Endothelial cell of umbilical vein (primary cell): ENCODE measurements at regions not wholly inside any gene's neighbourhood (a gene's known extent, or its start where the extent isn't known, plus 50 kb on each side); places are given as distances from the start of the nearest gene placed in this dataset.

ENCODE experiments used
- BruUV-seq: library from RNA; stranded (reverse); fragments of 400-500 nt; replicated peaks from 2 replicates; lab custom pipeline; 2021; lab: Mats Ljungman, UMichigan
- CTCF ChIA-PET: fragments of 300-600, 350-600 bp; sonication (Branson Sonifier 250); formaldehyde crosslinking; loops from one replicate; lab custom pipeline; 2021; ENCODE audit warnings: antibody characterized with exemption, inconsistent platforms; lab: Charles Lee
- POLR2A ChIA-PET: fragments of 300-600, 350-600 bp; sonication (Branson Sonifier 250); formaldehyde crosslinking; loops from one replicate; lab custom pipeline; 2021; ENCODE audit warnings: antibody characterized with exemption, inconsistent platforms; lab: Charles Lee
- DNase-seq: peaks from one replicate; pipeline ENCODE4 v3.0.0-alpha.2; 2011; ENCODE audit warnings: low read depth, low spot score
- FAIRE-seq: peaks from 2 replicates; lab custom pipeline; 2011; peaks lifted over from hg19 to GRCh38; lab: Jason Lieb, UNC
- H2AFZ ChIP-seq: 2 replicates; pipeline ENCODE4 v1.6.0; 2012; ENCODE audit warnings: low read depth, low read length, control low read depth, inconsistent platforms
- H3K27ac ChIP-seq: 2 replicates; pipeline ENCODE4 v1.5.1; 2011; ENCODE audit warnings: low read depth, mild to moderate bottlenecking, control low read depth, low read length, moderate library complexity; ENCODE audit not compliant: insufficient read depth
- H3K27me3 ChIP-seq, 2 experiments: 2 replicates each; pipeline versions ENCODE4 v1.6.0 to v1.6.1; 2011; ENCODE audit warnings: low read length in 2 of 2, mixed read lengths in 1 of 2; ENCODE audit not compliant: control insufficient read depth in 2 of 2, insufficient read depth in 2 of 2
- H3K36me3 ChIP-seq, 2 experiments: 2 replicates in 1 of 2; 3 replicates in 1 of 2; pipeline ENCODE4 v1.5.1; 2011; ENCODE audit warnings: low read length in 2 of 2, mild to moderate bottlenecking in 1 of 2, moderate library complexity in 1 of 2; ENCODE audit not compliant: control insufficient read depth in 2 of 2, insufficient read depth in 2 of 2; ENCODE audit errors: extremely low read depth in 1 of 2
- H3K4me1 ChIP-seq: 3 replicates; pipeline ENCODE4 v1.5.1; 2011; ENCODE audit warnings: mild to moderate bottlenecking, low read length; ENCODE audit not compliant: control insufficient read depth, insufficient read depth; ENCODE audit errors: extremely low read depth
- H3K4me2 ChIP-seq: 2 replicates; pipeline ENCODE4 v1.6.1; 2011; ENCODE audit warnings: low read length, control low read depth, mixed read lengths; ENCODE audit not compliant: insufficient read depth
- H3K4me3 ChIP-seq, 3 experiments: fragments of 200-600 bp in 1 of 3; sonication (generic), shearing (Covaris generic) in 1 of 3; replicated peaks in 1 of 3; 2 replicates each; pipeline ENCODE4 v1.5.1; 2011 to 2016; ENCODE audit warnings: control low read depth in 3 of 3, low read length in 3 of 3, mild to moderate bottlenecking in 2 of 3, inconsistent platforms in 1 of 3, low read depth in 1 of 3, moderate library complexity in 1 of 3; ENCODE audit not compliant: insufficient read depth in 1 of 3
- H3K79me2 ChIP-seq: 2 replicates; pipeline ENCODE4 v1.6.0; 2012; ENCODE audit warnings: low read length, inconsistent platforms; ENCODE audit not compliant: control insufficient read depth, insufficient read depth
- H3K9ac ChIP-seq: replicated peaks from 2 replicates; pipeline ENCODE3; 2011; ENCODE audit warnings: low read length, control low read depth; ENCODE audit not compliant: insufficient read depth; ENCODE audit errors: extremely low read depth
- H3K9me1 ChIP-seq: replicated peaks from 3 replicates; pipeline ENCODE4 v1.6.0; 2011; ENCODE audit warnings: mild to moderate bottlenecking, low read length; ENCODE audit not compliant: control insufficient read depth, insufficient read depth; ENCODE audit errors: extremely low read depth
- H3K9me3 ChIP-seq: replicated peaks from 2 replicates; pipeline ENCODE4 v1.5.1; 2012; ENCODE audit warnings: low read length, inconsistent platforms; ENCODE audit not compliant: control insufficient read depth, insufficient read depth
- H4K20me1 ChIP-seq: replicated peaks from 2 replicates; pipeline ENCODE3; 2011; ENCODE audit warnings: mild to moderate bottlenecking, low read length; ENCODE audit not compliant: control insufficient read depth, insufficient read depth; ENCODE audit errors: extremely low read depth
- EZH2 ChIP-seq: IDR thresholded peaks from 2 replicates; pipeline ENCODE4 v1.6.1; 2012; ENCODE audit warnings: borderline replicate concordance, low read depth, mild to moderate bottlenecking, moderate library complexity, low read length, inconsistent platforms; ENCODE audit not compliant: severe bottlenecking
- FOS ChIP-seq: IDR thresholded peaks from 2 replicates; pipeline ENCODE4 v1.6.1; 2011; ENCODE audit warnings: mild to moderate bottlenecking, low read length, moderate library complexity, borderline replicate concordance; ENCODE audit not compliant: insufficient read depth
- GATA2 ChIP-seq: IDR thresholded peaks from 2 replicates; pipeline ENCODE4 v1.7.0; 2011; ENCODE audit warnings: low read depth, mild to moderate bottlenecking, moderate library complexity, mixed read lengths, low read length; ENCODE audit not compliant: insufficient read length, insufficient read depth
- JUN ChIP-seq: IDR thresholded peaks from 2 replicates; pipeline ENCODE4 v1.6.1; 2011; ENCODE audit warnings: borderline replicate concordance, low read depth; ENCODE audit not compliant: insufficient read length, insufficient read depth
- MYC ChIP-seq: IDR thresholded peaks from one replicate; pipeline ENCODE4 v1.6.1; 2011; ENCODE audit warnings: mild to moderate bottlenecking, low read depth, low read length
- POLR2A ChIP-seq: IDR thresholded peaks from 2 replicates; pipeline ENCODE4 v1.6.1; 2012; ENCODE audit warnings: low read depth, mild to moderate bottlenecking, control low read depth, low read length
- POLR2AphosphoS5 ChIP-seq: IDR thresholded peaks from 2 replicates; pipeline ENCODE4 v1.6.1; 2012; ENCODE audit warnings: low read depth, mild to moderate bottlenecking, control low read depth, low read length, moderate library complexity; ENCODE audit not compliant: insufficient read depth
- dilution Hi-C: fragments of 300-500 bp; cut with MboI; formaldehyde crosslinking; loops from one replicate; pipeline ENCODE4 v1.15.0; 2019; ENCODE audit warnings: low sequenced_read_pairs; ENCODE audit not compliant: extremely low pct_ligation_motif_present
- intact Hi-C: fragments of 100-400 bp; cut with micrococcal nuclease; formaldehyde crosslinking; loops from one replicate; pipeline ENCODE4 v1.10.0; 2022
- TF ChIP-seq, protein P1 (sequence below), 2 donors: IDR thresholded peaks; 1 replicate in 1 of 2; 2 replicates in 1 of 2; pipeline ENCODE4 v1.5.1; 2011; ENCODE audit warnings: low read length in 2 of 2, mild to moderate bottlenecking in 2 of 2, moderate library complexity in 2 of 2, control low read depth in 1 of 2, inconsistent platforms in 1 of 2, low read depth in 1 of 2; ENCODE audit not compliant: insufficient read depth in 1 of 2; ENCODE audit errors: extremely low read depth in 1 of 2
- TF ChIP-seq, protein P2 (sequence below): IDR thresholded peaks from 2 replicates; pipeline ENCODE4 v1.6.1; 2011; ENCODE audit not compliant: insufficient read depth, insufficient read length

DNA sequence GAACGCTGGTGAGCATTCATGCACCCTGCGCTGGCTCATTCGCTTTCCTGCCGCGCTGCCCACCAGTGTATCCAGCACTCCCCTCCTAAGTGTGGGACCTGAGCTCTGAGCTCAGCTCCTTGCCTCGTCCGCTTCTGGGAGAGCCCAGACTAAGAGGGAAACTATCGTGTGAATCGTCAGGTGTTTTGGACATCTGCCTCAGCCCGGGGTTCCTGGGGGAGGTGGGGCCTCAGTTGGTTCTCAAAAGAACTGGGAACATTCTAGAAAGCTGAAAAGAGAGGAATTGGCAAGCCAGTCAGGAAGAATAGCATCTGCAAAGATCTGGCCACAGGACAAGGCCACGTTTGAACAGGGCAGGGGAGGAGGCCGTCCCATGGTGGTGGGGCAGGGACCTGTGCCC, 205.4 kb upstream of the CIBAR2 start:
- Histone ChIP-seq H3K36me3 (no peaks in the 10 kb centered on the region), H3K79me2 (no peaks in the 10 kb centered on the region)

DNA sequence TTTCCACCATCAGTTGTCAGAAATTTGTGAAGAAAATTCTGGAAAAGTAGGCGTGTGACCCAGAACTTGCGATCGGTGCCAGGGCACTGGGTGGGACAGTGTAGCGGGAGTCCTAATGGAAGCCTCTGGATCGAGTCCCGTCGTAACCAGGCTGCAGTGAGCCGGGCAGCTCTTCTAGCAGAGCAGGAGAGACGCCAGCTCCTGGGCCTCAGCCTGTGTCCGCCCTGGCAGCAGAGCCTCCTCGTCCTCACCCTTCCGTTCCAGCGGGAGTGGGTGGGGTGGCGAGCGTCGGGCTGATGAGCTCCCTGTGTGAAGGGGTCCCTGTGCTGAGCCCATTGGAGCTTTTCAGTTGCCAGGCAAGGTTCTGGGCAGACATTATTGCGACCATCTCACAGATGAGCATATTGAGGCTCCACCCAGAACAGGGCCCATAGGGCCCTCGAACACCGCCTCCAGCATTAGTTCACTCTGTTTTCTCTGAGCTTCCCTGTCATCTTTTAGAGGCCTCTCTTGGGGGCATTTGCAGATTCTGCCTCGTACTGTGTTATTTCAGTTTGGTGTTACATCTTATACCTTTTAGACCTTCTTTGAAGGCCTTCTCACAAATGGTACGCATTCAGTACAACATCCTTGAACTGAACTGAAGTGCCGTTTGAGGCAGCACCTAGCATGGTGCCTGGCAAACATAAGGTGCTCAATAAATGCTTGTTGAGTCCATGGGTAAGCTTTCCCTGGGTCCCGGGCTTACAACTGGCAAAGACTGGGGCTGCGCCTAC, 207.1 kb upstream of the CIBAR2 start:
- no TSS peak for BruUV-seq
- no peaks in the 10 kb centered on the region for H4K20me1 ChIP-seq
- FAIRE-seq (no peak), DNase-seq (no peak)
- peaks cover 4% of the 10 kb centered on the region for H3K4me1 ChIP-seq
- H3K9me3 ChIP-seq = no peaks in the 10 kb centered on the region
- no peak overlapping the region for H3K4me2 ChIP-seq
- H3K27ac ChIP-seq = no peak overlapping the region
- ChIA-PET POLR2A (no interaction called here), CTCF (interaction anchor here (0.5 to 1.3 kb wide), 4 partner anchors 11 to 204 kb away, joined by 3 to 4 read pairs (median 4); no protein-coding TSS in a partner anchor)
- no peak overlapping the region for H2AFZ ChIP-seq
- H3K9me1 ChIP-seq = no peaks in the 10 kb centered on the region
- no peaks in the 10 kb centered on the region for H3K36me3 ChIP-seq
- TF ChIP-seq MYC (no peak), JUN (no peak), POLR2A (no peak), GATA2 (no peak), FOS (no peak), POLR2AphosphoS5 (no peak), EZH2 (no peak)
- TF ChIP-seq, protein P1, sequence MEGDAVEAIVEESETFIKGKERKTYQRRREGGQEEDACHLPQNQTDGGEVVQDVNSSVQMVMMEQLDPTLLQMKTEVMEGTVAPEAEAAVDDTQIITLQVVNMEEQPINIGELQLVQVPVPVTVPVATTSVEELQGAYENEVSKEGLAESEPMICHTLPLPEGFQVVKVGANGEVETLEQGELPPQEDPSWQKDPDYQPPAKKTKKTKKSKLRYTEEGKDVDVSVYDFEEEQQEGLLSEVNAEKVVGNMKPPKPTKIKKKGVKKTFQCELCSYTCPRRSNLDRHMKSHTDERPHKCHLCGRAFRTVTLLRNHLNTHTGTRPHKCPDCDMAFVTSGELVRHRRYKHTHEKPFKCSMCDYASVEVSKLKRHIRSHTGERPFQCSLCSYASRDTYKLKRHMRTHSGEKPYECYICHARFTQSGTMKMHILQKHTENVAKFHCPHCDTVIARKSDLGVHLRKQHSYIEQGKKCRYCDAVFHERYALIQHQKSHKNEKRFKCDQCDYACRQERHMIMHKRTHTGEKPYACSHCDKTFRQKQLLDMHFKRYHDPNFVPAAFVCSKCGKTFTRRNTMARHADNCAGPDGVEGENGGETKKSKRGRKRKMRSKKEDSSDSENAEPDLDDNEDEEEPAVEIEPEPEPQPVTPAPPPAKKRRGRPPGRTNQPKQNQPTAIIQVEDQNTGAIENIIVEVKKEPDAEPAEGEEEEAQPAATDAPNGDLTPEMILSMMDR (IDR thresholded peaks at IDR 0.05; ENCODE audit: extremely low read depth in 1 of 2, insufficient read depth in 1 of 2, low read depth in 1 of 2, low read length in 2 of 2) = no peak
- TF ChIP-seq, protein P2, sequence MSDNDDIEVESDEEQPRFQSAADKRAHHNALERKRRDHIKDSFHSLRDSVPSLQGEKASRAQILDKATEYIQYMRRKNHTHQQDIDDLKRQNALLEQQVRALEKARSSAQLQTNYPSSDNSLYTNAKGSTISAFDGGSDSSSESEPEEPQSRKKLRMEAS = no peak
- dilution Hi-C loops (no loop called here), intact Hi-C loops (no loop called here)
- H3K9ac ChIP-seq = no peak overlapping the region
- H3K4me3 ChIP-seq = no peak overlapping the region
- H3K27me3 ChIP-seq = no peaks in the 10 kb centered on the region
- no peaks in the 10 kb centered on the region for H3K79me2 ChIP-seq

More for the DNA sequence above, 205.4 kb upstream of the CIBAR2 start:
- H3K27ac ChIP-seq = no peak overlapping the region
- H3K4me2 ChIP-seq = no peak overlapping the region
- no peaks in the 10 kb centered on the region for H3K9me1 ChIP-seq
- intact Hi-C loops = no loop called here
- DNase-seq (no peak), FAIRE-seq (no peak)
- ChIA-PET POLR2A (no interaction called here), CTCF (interaction anchor here (0.7 kb wide), 1 partner anchor 17 kb away, joined by 3 read pairs; no protein-coding TSS in a partner anchor)
- dilution Hi-C loops = no loop called here
- H3K4me3 ChIP-seq = no peak overlapping the region
- TF ChIP-seq, protein P2 = no peak
- no peak for TF ChIP-seq MYC
- no peaks in the 10 kb centered on the region for H4K20me1 ChIP-seq
- peaks cover 7% of the 10 kb centered on the region for H3K4me1 ChIP-seq
- H3K9me3 ChIP-seq = no peaks in the 10 kb centered on the region
- no peak overlapping the region for H3K9ac ChIP-seq
- no peak overlapping the region for H2AFZ ChIP-seq
- no TSS peak for BruUV-seq
- H3K27me3 ChIP-seq = no peaks in the 10 kb centered on the region
